ENCODE measurements at regions not wholly inside any gene's neighbourhood (a gene's known extent, or its start where the extent isn't known, plus 50 kb on each side); places are given as distances from the start of the nearest gene placed in this dataset.
"Not testable (repeated sequence)": the region's sequence is repeated elsewhere in the genome, so short reads cannot be mapped to it uniquely, and the experiment has no call there.

DNA sequence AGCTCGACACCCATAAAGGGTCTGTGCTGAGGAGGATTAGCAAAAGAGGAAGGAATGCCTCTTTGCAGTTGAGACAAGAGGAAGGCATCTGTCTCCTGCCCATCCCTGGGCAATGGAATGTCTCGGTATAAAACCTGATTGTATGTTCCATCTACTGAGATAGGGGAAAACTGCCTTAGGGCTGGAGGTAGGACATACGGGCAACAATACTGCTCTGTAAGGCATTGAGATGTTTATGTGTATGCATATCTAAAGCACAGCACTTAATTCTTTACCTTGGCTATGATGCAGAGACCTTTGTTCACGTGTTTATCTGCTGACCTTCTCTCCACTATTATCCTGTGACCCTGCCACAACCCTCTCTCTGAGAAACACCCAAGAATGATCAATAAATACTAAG lies 210.7 kb downstream of the POTED start:
- not testable (repeated sequence) for DNase-seq

DNA sequence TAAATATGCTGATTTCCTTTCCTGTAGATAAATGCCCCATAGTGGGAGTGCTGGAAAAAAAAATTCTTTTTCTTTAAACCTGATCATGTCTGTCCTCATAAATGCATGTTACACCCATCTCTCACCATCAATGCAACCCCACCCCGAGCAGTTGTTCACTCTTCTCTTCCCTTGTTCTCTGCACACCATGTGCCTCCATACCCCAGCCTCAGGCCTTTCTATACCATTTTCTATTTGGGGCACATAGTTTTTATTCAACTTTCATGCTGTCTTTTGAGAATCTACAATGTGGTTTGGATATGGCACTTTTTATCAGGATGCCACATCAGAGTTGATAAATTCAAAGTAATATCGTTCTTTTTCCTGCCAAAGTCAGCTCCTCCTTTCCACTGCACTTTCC lies 202.6 kb downstream of the POTED start:
- not testable (repeated sequence) for DNase-seq

DNA sequence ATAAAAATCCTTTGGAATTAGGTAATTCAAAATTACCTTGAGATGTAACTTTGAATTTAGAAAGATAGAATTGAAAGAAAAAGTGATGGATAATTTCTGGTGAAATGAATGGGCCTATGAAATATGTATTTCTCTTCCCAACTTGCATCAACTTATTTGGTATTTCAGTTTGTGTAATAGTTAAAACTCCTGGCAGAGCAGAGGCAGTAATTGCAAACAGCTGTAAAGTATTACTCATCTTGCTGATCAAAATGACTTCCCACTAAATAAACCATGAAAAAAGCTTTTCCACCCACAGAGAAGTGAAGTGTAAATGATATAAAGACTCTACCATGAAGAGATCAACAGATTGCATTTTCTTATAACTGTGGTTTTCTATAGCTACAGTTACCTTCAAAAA lies 201.0 kb downstream of the POTED start:
- not testable (repeated sequence) for DNase-seq

DNA sequence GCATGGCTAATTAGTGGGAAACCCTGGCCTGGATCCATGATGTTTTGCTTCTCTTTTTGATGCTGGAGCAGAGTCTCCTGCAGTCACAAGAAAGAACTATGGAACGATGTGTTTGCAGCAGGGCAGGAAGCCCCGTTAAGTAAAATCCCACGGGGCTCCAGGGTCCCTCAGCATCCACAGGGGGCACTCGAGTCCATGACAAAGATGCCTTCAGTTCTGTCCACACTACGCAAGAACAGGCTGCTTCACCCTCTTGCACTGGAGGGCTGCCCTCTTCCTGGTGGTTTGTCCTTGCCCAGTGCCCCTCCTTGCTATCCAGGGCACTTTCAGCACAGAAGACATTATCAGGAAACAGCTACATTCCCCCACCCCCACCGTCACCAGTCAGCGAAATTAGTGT lies 196.9 kb downstream of the POTED start:
- DNase-seq: not testable (repeated sequence)

DNA sequence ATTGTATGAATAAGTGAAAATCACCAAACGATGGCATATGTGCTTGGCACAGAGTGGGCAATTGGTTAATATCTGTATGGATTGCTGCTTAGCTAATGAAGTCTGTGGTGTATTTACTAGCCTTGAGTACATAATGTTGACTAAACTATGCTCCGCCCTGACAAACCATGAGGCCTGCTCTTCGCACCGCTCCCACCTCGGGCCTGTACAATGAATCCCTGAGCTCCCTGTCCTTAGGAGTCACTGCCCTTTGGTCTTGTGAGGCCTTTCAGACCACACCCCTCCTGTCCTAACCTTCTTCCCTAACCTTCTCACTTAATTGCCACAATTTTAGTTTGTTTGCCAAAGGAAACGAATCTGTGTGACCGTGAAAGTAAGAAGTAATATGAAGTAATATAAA lies 193.2 kb downstream of the POTED start:
- DNase-seq: not testable (repeated sequence)
